Heart left ventricle (tissue), 16 donors: ENCODE measurements at regions not wholly inside any gene's neighbourhood (a gene's known extent, or its start where the extent isn't known, plus 50 kb on each side); places are given as distances from the start of the nearest gene placed in this dataset.
"Not testable (repeated sequence)": the region's sequence is repeated elsewhere in the genome, so short reads cannot be mapped to it uniquely, and the experiment has no call there.

ENCODE experiments used
- ATAC-seq, 4 donors: fragments of 200-7000 bp; cut with Tn5 transposase; one replicate each; pipeline ENCODE4 v1.9.1; 2020 to 2022; ENCODE audit warnings: moderate library complexity in 4 of 4, mild to moderate bottlenecking in 3 of 4, moderate number of reproducible peaks in 1 of 4
- DNase-seq, 5 donors: peaks; one replicate each; pipeline ENCODE4 v3.0.0-alpha.2; 2020
- H3K27ac ChIP-seq, 12 donors: fragments of 200-600 bp; sonication (generic) in 4 of 12; one replicate each; pipeline versions ENCODE4 v1.5.0 to v1.8.0; 2016 to 2022; ENCODE audit warnings: mild to moderate bottlenecking in 2 of 12
- H3K27me3 ChIP-seq, 9 donors: fragments of 200-600 bp; sonication (generic) in 2 of 9; one replicate each; pipeline versions ENCODE4 v1.5.1 to v1.8.0; 2016 to 2022; ENCODE audit warnings: mild to moderate bottlenecking in 3 of 9
- H3K36me3 ChIP-seq, 9 donors: fragments of 200-600 bp; sonication (generic) in 2 of 9; one replicate each; pipeline versions ENCODE4 v1.5.0 to v1.8.0; 2018 to 2022; ENCODE audit warnings: mild to moderate bottlenecking in 2 of 9
- H3K4me1 ChIP-seq, 12 donors: fragments of 200-600 bp; sonication (generic) in 4 of 12; one replicate each; pipeline versions ENCODE4 v1.5.0 to v1.8.0; 2016 to 2022; ENCODE audit warnings: mild to moderate bottlenecking in 3 of 12
- H3K4me3 ChIP-seq, 12 donors: fragments of 200-600 bp; sonication (generic) in 4 of 12; one replicate each; pipeline versions ENCODE4 v1.5.0 to v1.8.0; 2017 to 2022; ENCODE audit warnings: mild to moderate bottlenecking in 9 of 12, moderate library complexity in 4 of 12
- H3K9me3 ChIP-seq, 12 donors: fragments of 200-600 bp; sonication (generic) in 4 of 12; one replicate each; pipeline versions ENCODE4 v1.5.0 to v1.8.0; 2016 to 2022; ENCODE audit warnings: mild to moderate bottlenecking in 1 of 12
- CTCF ChIP-seq, 12 donors: fragments of 200-600 bp; sonication (generic) in 4 of 12; IDR thresholded peaks; one replicate each; pipeline versions ENCODE4 v1.5.0 to v1.8.0; 2018 to 2022; ENCODE audit warnings: antibody characterized with exemption in 12 of 12, mild to moderate bottlenecking in 5 of 12
- POLR2A ChIP-seq, 2 donors: fragments of 450-650 bp; IDR thresholded peaks; one replicate each; pipeline ENCODE4 v1.6.1; 2017; ENCODE audit warnings: antibody characterized with exemption in 2 of 2, mild to moderate bottlenecking in 2 of 2, moderate library complexity in 2 of 2
- WGBS, 4 donors: extraction: QIAGEN DNeasy Blood & Tissue Kit in 2 of 4; methylation state at CpG; one replicate each; pipeline versions ENCODE4 v1.1.5 to v1.1.7; 2013 to 2018; 5-methylcytosine and 5-hydroxymethylcytosine counted together
- intact Hi-C, 10 donors: fragments of 100-400 bp; cut with DNase I; formaldehyde crosslinking; loops; one replicate each; pipeline versions ENCODE4 v1.11.1 to v1.14.2; 2022
- donor health status: ischemic (EF 13 %, LVEDD 7.1; RV severe dilation, severe dysfunction).
- donor health status: healthy with polysubstance abuse.
- donor health status: DM: no; HTN: yes; CAD: no.
- donor health status: DM: no; HTN: no; CAD: no.
- donor health status: ischemic (EF 25% LVEDD 6.9; RV normal size, moderate dysfunction).
- donor health status: ischemic (EF 25% LVEDD 5.7; RV mildly dilated, moderate dysfunction).
- donor health status: healthy.
- donor health status: DM: yes; HTN: yes; CAD: no.
- donor health status: ischemic (EF 35%, LVEDD 5.7; RV mildly dilated, moderate dysfunction).
- donor health status: nonischemic (EF 11% LVEDD 7.7; RV severe dilation, severe dysfunction).
- donor health status: DM: yes; HTN: yes; CAD: no.
- donor health status: PGD.
- donor health status: ischemic (EF 29% LVEDD 5.4; RV normal size, mild dysfunction).
- donor health status: nonischemic (EF 23%, LVEDD 6.1; RV moderate dilation, normal function).

GRCh38 chr22:25318081-25318823, 98.8 kb downstream of the CRYBB2 start:
- Histone ChIP-seq H3K36me3 (no peaks in the 10 kb centered on the region), H3K27ac (no peak overlapping the region), H3K4me3 (no peak overlapping the region), H3K9me3 (no peaks in the 10 kb centered on the region), H3K27me3 (no peaks in the 10 kb centered on the region), H3K4me1 (no peaks in the 10 kb centered on the region)
- TF ChIP-seq CTCF (IDR thresholded peaks at IDR 0.05) (no peak), POLR2A (IDR thresholded peaks at IDR 0.05) (no peak)
- ATAC-seq = peak in 1 of 4 donors; percentile 29
- no peak for DNase-seq
- intact Hi-C loops = loop anchor here in 1 of 10 donors (5.0 kb wide), 1 partner anchor 1746 kb away; no protein-coding TSS in a partner anchor
- 75 to 87% (median 79%) methylated on average over 10 to 15 of the region's 15 CpGs for WGBS, 4 donors

- no peaks in the 10 kb centered on the region for H3K4me1 ChIP-seq
- DNase-seq (no peak), ATAC-seq (no peak)
- no peaks in the 10 kb centered on the region for H3K36me3 ChIP-seq
- H3K4me3 ChIP-seq = no peak overlapping the region
- intact Hi-C loops = no loop called here
- H3K27me3 ChIP-seq = peaks cover 0 to 3% (median 0%) of the 10 kb centered on the region in 9 donors
- H3K27ac ChIP-seq = no peak overlapping the region
- WGBS, 4 donors = 83 to 86% (median 84%) methylated on average over 14 to 17 of the region's 17 CpGs
- H3K9me3 ChIP-seq = no peaks in the 10 kb centered on the region
- TF ChIP-seq POLR2A (IDR thresholded peaks at IDR 0.05) = no peak
- no peak for TF ChIP-seq CTCF (IDR thresholded peaks at IDR 0.05)
Measured at GRCh38 chr22:25327018-25327755, 107.7 kb downstream of the CRYBB2 start.

GRCh38 chr22:25331050-25331449, 111.6 kb downstream of the CRYBB2 start:
- WGBS, 4 donors = 79 to 87% (median 84%) methylated on average over 4 of the region's 4 CpGs
- intact Hi-C loops = loop anchor here in 5 of 10 donors (5.0 to 10.0 kb wide), 5 partner anchors 94 to 246 kb away; partner anchors contain the start of gene CRYBB2 (in 1 of the 5)

GRCh38 chr22:25331911-25332310, 112.5 kb downstream of the CRYBB2 start:
- not testable (repeated sequence) for H3K27me3 ChIP-seq, H3K27ac ChIP-seq, H3K36me3 ChIP-seq, ATAC-seq, H3K4me1 ChIP-seq, H3K4me3 ChIP-seq, DNase-seq
- intact Hi-C loops = loop anchor here in 5 of 10 donors (5.0 to 10.0 kb wide), 5 partner anchors 95 to 247 kb away; partner anchors contain the start of gene CRYBB2 (in 1 of the 5)
- 81 to 91% (median 84%) methylated on average over 5 of the region's 5 CpGs for WGBS, 4 donors
- H3K9me3 ChIP-seq = peaks cover 0 to 15% (median 0%) of the 10 kb centered on the region in 12 donors

More at GRCh38 chr22:25331050-25331449, 111.6 kb downstream of the CRYBB2 start:
- Histone ChIP-seq H3K27me3 (no peaks in the 10 kb centered on the region), H3K4me1 (no peaks in the 10 kb centered on the region), H3K9me3 (peaks cover 0 to 7% (median 0%) of the 10 kb centered on the region in 12 donors), H3K36me3 (no peaks in the 10 kb centered on the region), H3K27ac (no peak overlapping the region), H3K4me3 (no peak overlapping the region)
- TF ChIP-seq POLR2A (IDR thresholded peaks at IDR 0.05) = no peak
- TF ChIP-seq CTCF (IDR thresholded peaks at IDR 0.05) = no peak
- DNase-seq = no peak
- no peak for ATAC-seq
